NB4 (cell line): ENCODE measurements at regions not wholly inside any gene's neighbourhood (a gene's known extent, or its start where the extent isn't known, plus 50 kb on each side); places are given as distances from the start of the nearest gene placed in this dataset.

ENCODE experiments used
- DNase-seq: peaks from one replicate; pipeline ENCODE4 v3.0.0; 2010; ENCODE audit warnings: low read depth
- H3K4me3 ChIP-seq: one replicate; pipeline ENCODE4 v1.5.1; 2011; ENCODE audit warnings: mild to moderate bottlenecking, low read depth, low read length, moderate library complexity
- CTCF ChIP-seq: IDR thresholded peaks from one replicate; pipeline ENCODE4 v1.5.1; 2012; ENCODE audit warnings: low read depth, low read length
- MYC ChIP-seq: IDR thresholded peaks from 2 replicates; pipeline ENCODE4 v1.6.1; 2011; ENCODE audit warnings: low read depth, low read length
- POLR2A ChIP-seq: IDR thresholded peaks from 2 replicates; pipeline ENCODE4 v1.6.1; 2011; ENCODE audit warnings: mild to moderate bottlenecking; ENCODE audit not compliant: insufficient read length; ENCODE audit errors: extremely low read depth
- TF ChIP-seq, protein P1 (sequence below): IDR thresholded peaks from 2 replicates; pipeline ENCODE4 v1.6.1; 2011; ENCODE audit warnings: low read depth, low read length

DNA sequence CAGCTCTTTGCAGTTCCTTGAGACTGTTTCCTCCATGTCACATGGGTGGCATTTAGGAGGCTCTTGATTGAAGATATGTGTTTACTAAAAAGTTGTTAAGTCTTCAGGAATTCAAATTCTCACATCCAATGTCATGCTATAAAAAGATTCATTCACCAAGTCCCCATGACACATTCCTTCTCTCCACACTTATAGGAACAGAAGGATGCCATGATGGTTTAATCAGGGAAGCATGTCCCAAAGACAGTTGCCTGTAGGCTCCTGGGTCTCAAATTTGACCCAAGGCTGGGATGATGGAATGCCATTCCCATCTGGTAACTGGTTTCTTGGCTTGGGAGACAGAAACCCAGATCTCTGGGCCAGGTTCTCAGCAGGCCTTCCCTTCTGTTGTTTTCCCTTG is 140.6 kb upstream of the SOX9 start:
- DNase-seq: no peak
- TF ChIP-seq, protein P1, sequence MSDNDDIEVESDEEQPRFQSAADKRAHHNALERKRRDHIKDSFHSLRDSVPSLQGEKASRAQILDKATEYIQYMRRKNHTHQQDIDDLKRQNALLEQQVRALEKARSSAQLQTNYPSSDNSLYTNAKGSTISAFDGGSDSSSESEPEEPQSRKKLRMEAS: no peak
- TF ChIP-seq MYC (no peak), POLR2A (no peak), CTCF (no peak)
- H3K4me3 ChIP-seq: no peak overlapping the region

- no peak overlapping the region for H3K4me3 ChIP-seq
- TF ChIP-seq CTCF (no peak), MYC (no peak), POLR2A (no peak)
- TF ChIP-seq, protein P1: no peak
- DNase-seq: no peak
Measured at GRCh38 chr17:71983828-71984227, 137.0 kb upstream of the SOX9 start.

GRCh38 chr17:71985111-71986039 is 135.4 kb upstream of the SOX9 start:
- no peak for DNase-seq
- no peak overlapping the region for H3K4me3 ChIP-seq
- TF ChIP-seq MYC: no peak
- TF ChIP-seq, protein P1: no peak
- no peak for TF ChIP-seq POLR2A
- TF ChIP-seq CTCF: no peak

DNA sequence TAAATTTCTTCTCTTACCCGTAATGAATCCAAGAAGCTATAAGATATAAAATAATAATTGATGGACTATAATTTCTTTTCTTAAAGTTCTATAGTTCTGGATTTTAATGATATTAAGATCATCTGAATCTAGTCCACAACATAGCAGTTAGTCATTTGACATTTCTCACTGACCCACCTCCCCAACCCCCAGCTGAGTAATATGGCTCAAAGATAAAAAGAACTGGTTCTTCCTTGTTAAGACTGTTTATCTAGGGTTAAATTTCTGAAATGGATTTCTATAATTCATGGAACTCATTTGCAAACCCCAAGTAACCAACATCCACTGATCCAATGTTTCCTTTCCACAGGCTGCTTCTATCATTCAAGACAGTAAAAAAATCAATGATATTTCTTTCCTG is 133.9 kb upstream of the SOX9 start:
- TF ChIP-seq, protein P1: no peak
- TF ChIP-seq MYC (no peak), POLR2A (no peak), CTCF (no peak)
- no peak for DNase-seq
- no peak overlapping the region for H3K4me3 ChIP-seq

GRCh38 chr17:71987634-71988033 is 133.2 kb upstream of the SOX9 start:
- no peak for DNase-seq
- no peak overlapping the region for H3K4me3 ChIP-seq
- TF ChIP-seq, protein P1: no peak
- no peak for TF ChIP-seq POLR2A
- no peak for TF ChIP-seq MYC
- TF ChIP-seq CTCF: no peak
